Smooth muscle cell (in vitro differentiated cells): ENCODE measurements at regions not wholly inside any gene's neighbourhood (a gene's known extent, or its start where the extent isn't known, plus 50 kb on each side); places are given as distances from the start of the nearest gene placed in this dataset.

Experiments
- DNase-seq: peaks from one replicate; lab custom pipeline; 2025; ENCODE audit not compliant: unreplicated experiment; lab: John Stamatoyannopoulos, UW
- H2AFZ ChIP-seq: fragments of 200-600 bp; sonication (generic); 2 replicates; pipeline ENCODE4 v1.6.0; 2016; ENCODE audit warnings: antibody characterized with exemption, low read depth, mild to moderate bottlenecking
- H3F3A ChIP-seq: fragments of 200-600 bp; sonication (generic); 2 replicates; pipeline ENCODE4 v1.6.0; 2017; ENCODE audit warnings: antibody characterized with exemption, low read depth
- H3K27ac ChIP-seq: fragments of 200-600 bp; sonication (generic); 2 replicates; pipeline ENCODE4 v1.5.1; 2016; ENCODE audit warnings: low read depth, mild to moderate bottlenecking
- H3K27me3 ChIP-seq: fragments of 200-600 bp; sonication (generic); 2 replicates; pipeline ENCODE4 v1.6.1; 2016; ENCODE audit warnings: low read depth, mild to moderate bottlenecking
- H3K36me3 ChIP-seq: fragments of 200-600 bp; sonication (generic); 2 replicates; pipeline ENCODE4 v1.5.1; 2016; ENCODE audit warnings: low read depth
- H3K4me1 ChIP-seq: fragments of 200-600 bp; sonication (generic); 2 replicates; pipeline ENCODE4 v1.5.1; 2016; ENCODE audit warnings: low read depth
- H3K4me2 ChIP-seq: fragments of 200-600 bp; sonication (generic); 2 replicates; pipeline ENCODE4 v1.6.0; 2016; ENCODE audit warnings: mild to moderate bottlenecking
- H3K4me3 ChIP-seq: fragments of 200-600 bp; sonication (generic); 2 replicates; pipeline ENCODE4 v1.5.1; 2016; ENCODE audit warnings: mild to moderate bottlenecking
- H3K79me2 ChIP-seq: fragments of 200-600 bp; sonication (generic); 2 replicates; pipeline ENCODE4 v1.6.0; 2016; ENCODE audit warnings: low read depth, mild to moderate bottlenecking
- H3K9ac ChIP-seq: fragments of 200-600 bp; sonication (generic); 2 replicates; pipeline ENCODE4 v1.6.0; 2016; ENCODE audit warnings: low read depth
- H3K9me3 ChIP-seq: fragments of 200-600 bp; sonication (generic); replicated peaks from 2 replicates; pipeline ENCODE4 v1.5.1; 2016; ENCODE audit warnings: low read depth
- H4K20me1 ChIP-seq: fragments of 200-600 bp; sonication (generic); 2 replicates; pipeline ENCODE4 v1.6.0; 2016; ENCODE audit warnings: low read depth
- CTCF ChIP-seq: fragments of 200-600 bp; sonication (generic); IDR thresholded peaks from 2 replicates; pipeline ENCODE4 v1.5.1; 2017; ENCODE audit warnings: borderline replicate concordance, mild to moderate bottlenecking, antibody characterized with exemption; ENCODE audit not compliant: insufficient read depth, poor library complexity, severe bottlenecking
- WGBS: methylation state at CpG from one replicate; pipeline ENCODE4 v1.1.7; 2016; ENCODE audit warnings: low lambda C conversion rate; 5-methylcytosine and 5-hydroxymethylcytosine counted together

GRCh38 chr3:13217253-13217652 is 144.0 kb upstream of the IQSEC1 start:
- WGBS: 96% methylated on average over 2 of the region's 2 CpGs
- H4K20me1 ChIP-seq: peaks cover 17% of the 10 kb centered on the region
- no peak overlapping the region for H3K9ac ChIP-seq
- no peak for TF ChIP-seq CTCF
- H3K4me3 ChIP-seq: no peak overlapping the region
- no peaks in the 10 kb centered on the region for H3K4me1 ChIP-seq
- DNase-seq: no peak
- no peaks in the 10 kb centered on the region for H3K9me3 ChIP-seq
- no peaks in the 10 kb centered on the region for H3K27me3 ChIP-seq
- H3F3A ChIP-seq: no peaks in the 10 kb centered on the region
- H3K36me3 ChIP-seq: no peaks in the 10 kb centered on the region
- H2AFZ ChIP-seq: no peak overlapping the region
- no peaks in the 10 kb centered on the region for H3K79me2 ChIP-seq
- no peak overlapping the region for H3K4me2 ChIP-seq
- H3K27ac ChIP-seq: no peak overlapping the region

GRCh38 chr3:13215940-13216546 is 142.8 kb upstream of the IQSEC1 start:
- no peak overlapping the region for H3K27ac ChIP-seq
- no peaks in the 10 kb centered on the region for H3F3A ChIP-seq
- H4K20me1 ChIP-seq: peaks cover 17% of the 10 kb centered on the region
- no peak overlapping the region for H2AFZ ChIP-seq
- DNase-seq: no peak
- H3K9me3 ChIP-seq: no peaks in the 10 kb centered on the region
- no peak overlapping the region for H3K4me3 ChIP-seq
- H3K4me2 ChIP-seq: no peak overlapping the region
- H3K9ac ChIP-seq: no peak overlapping the region
- H3K27me3 ChIP-seq: no peaks in the 10 kb centered on the region
- no peaks in the 10 kb centered on the region for H3K79me2 ChIP-seq
- no peaks in the 10 kb centered on the region for H3K4me1 ChIP-seq
- no peaks in the 10 kb centered on the region for H3K36me3 ChIP-seq
- no peak for TF ChIP-seq CTCF
- 78% methylated on average over 8 of the region's 8 CpGs for WGBS

- H4K20me1 ChIP-seq: peaks cover 21% of the 10 kb centered on the region
- DNase-seq: no peak
- H3K9ac ChIP-seq: no peak overlapping the region
- TF ChIP-seq CTCF: no peak
- H3K4me2 ChIP-seq: no peak overlapping the region
- no peak overlapping the region for H3K4me3 ChIP-seq
- H3K4me1 ChIP-seq: no peaks in the 10 kb centered on the region
- no peaks in the 10 kb centered on the region for H3K27me3 ChIP-seq
- no peaks in the 10 kb centered on the region for H3K9me3 ChIP-seq
- no peaks in the 10 kb centered on the region for H3K36me3 ChIP-seq
- WGBS: 95% methylated on average over 15 of the region's 15 CpGs
- no peaks in the 10 kb centered on the region for H3K79me2 ChIP-seq
- no peaks in the 10 kb centered on the region for H3F3A ChIP-seq
- no peak overlapping the region for H3K27ac ChIP-seq
- H2AFZ ChIP-seq: no peak overlapping the region
Measured at GRCh38 chr3:13214847-13215472, 141.7 kb upstream of the IQSEC1 start.
